Hepatocyte (in vitro differentiated cells): ENCODE measurements at regions not wholly inside any gene's neighbourhood (a gene's known extent, or its start where the extent isn't known, plus 50 kb on each side); places are given as distances from the start of the nearest gene placed in this dataset.

ENCODE experiments used
- DNase-seq: peaks from one replicate; pipeline ENCODE4 v3.0.0-alpha.2; 2016; ENCODE audit warnings: low spot score
- H2AFZ ChIP-seq: fragments of 200-600 bp; sonication (generic); 2 replicates; pipeline ENCODE4 v1.6.0; 2016; ENCODE audit warnings: antibody characterized with exemption, mild to moderate bottlenecking
- H3K27ac ChIP-seq: fragments of 200-600 bp; sonication (generic); 2 replicates; pipeline ENCODE4 v1.5.1; 2016; ENCODE audit warnings: mild to moderate bottlenecking
- H3K27me3 ChIP-seq: fragments of 200-600 bp; sonication (generic); 2 replicates; pipeline ENCODE4 v1.6.1; 2016
- H3K36me3 ChIP-seq: fragments of 200-600 bp; sonication (generic); replicated peaks from 2 replicates; pipeline ENCODE4 v1.5.1; 2016; ENCODE audit warnings: low read depth; ENCODE audit not compliant: insufficient read depth
- H3K4me1 ChIP-seq: fragments of 200-600 bp; sonication (generic); 2 replicates; pipeline ENCODE4 v1.5.1; 2016; ENCODE audit warnings: mild to moderate bottlenecking, moderate library complexity; ENCODE audit not compliant: insufficient read depth
- H3K4me2 ChIP-seq: fragments of 200-600 bp; sonication (generic); 2 replicates; pipeline ENCODE4 v1.6.0; 2016
- H3K4me3 ChIP-seq: fragments of 200-600 bp; sonication (generic); 2 replicates; pipeline ENCODE4 v1.5.1; 2016; ENCODE audit warnings: mild to moderate bottlenecking
- H3K79me2 ChIP-seq: fragments of 200-600 bp; sonication (generic); 2 replicates; pipeline ENCODE4 v1.6.0; 2017; ENCODE audit warnings: mild to moderate bottlenecking
- H3K9me2 ChIP-seq: fragments of 200-600 bp; sonication (generic); replicated peaks from 2 replicates; pipeline ENCODE4 v1.6.0; 2017; ENCODE audit warnings: mild to moderate bottlenecking; ENCODE audit not compliant: insufficient read depth
- H3K9me3 ChIP-seq: fragments of 200-600 bp; sonication (generic); 2 replicates; pipeline ENCODE4 v1.5.1; 2016; ENCODE audit warnings: low read depth, mild to moderate bottlenecking
- H4K20me1 ChIP-seq: fragments of 200-600 bp; sonication (generic); 2 replicates; pipeline ENCODE4 v1.6.0; 2016; ENCODE audit warnings: mild to moderate bottlenecking; ENCODE audit not compliant: insufficient read depth, poor library complexity, severe bottlenecking
- EZH2 ChIP-seq: fragments of 200-600 bp; sonication (generic); IDR thresholded peaks from 2 replicates; pipeline ENCODE4 v1.6.1; 2016; ENCODE audit warnings: antibody characterized with exemption, mild to moderate bottlenecking, borderline replicate concordance
- EZH2phosphoT487 ChIP-seq: fragments of 200-600 bp; sonication (generic); IDR thresholded peaks from one replicate; pipeline ENCODE4 v1.6.1; 2018; ENCODE audit warnings: antibody characterized with exemption, mild to moderate bottlenecking, low read depth, moderate library complexity; ENCODE audit not compliant: unreplicated experiment, severe bottlenecking
- WGBS: methylation state at CpG from one replicate; pipeline ENCODE4 v1.1.6; 2016; ENCODE audit warnings: low lambda C conversion rate; ENCODE audit errors: missing lambda C conversion rate; 5-methylcytosine and 5-hydroxymethylcytosine counted together
- TF ChIP-seq, protein P1 (sequence below): fragments of 200-600 bp; sonication (generic); IDR thresholded peaks from 2 replicates; pipeline ENCODE4 v1.5.1; 2016; ENCODE audit warnings: antibody characterized with exemption, mild to moderate bottlenecking; ENCODE audit not compliant: poor library complexity

DNA sequence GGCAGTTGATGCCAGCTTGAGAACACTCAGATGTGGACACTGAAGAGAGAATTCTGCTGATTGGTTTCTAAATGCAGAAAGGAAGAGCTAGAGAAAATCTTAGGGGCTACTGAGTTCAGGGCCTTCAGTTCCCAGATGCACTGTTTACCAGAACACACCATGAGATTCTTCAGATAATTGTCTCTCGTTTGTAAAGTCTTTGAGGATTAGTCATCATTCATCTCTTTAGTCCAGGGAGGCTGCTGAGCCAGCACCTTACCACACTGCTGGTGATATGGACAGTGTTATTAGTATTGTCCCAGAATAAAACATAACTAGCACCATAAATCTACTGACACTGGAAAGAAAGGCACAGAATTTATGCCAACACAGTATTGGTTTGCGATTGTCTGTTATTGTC is 690.8 kb upstream of the CELF4 start:
- Histone ChIP-seq H2AFZ (no peak overlapping the region), H3K36me3 (no peaks in the 10 kb centered on the region), H3K9me3 (no peaks in the 10 kb centered on the region), H3K4me3 (no peak overlapping the region), H4K20me1 (no peaks in the 10 kb centered on the region), H3K79me2 (no peaks in the 10 kb centered on the region), H3K4me2 (no peak overlapping the region), H3K27ac (no peak overlapping the region), H3K9me2 (no peaks in the 10 kb centered on the region), H3K27me3 (no peaks in the 10 kb centered on the region), H3K4me1 (no peaks in the 10 kb centered on the region)
- DNase-seq, result no peak
- TF ChIP-seq EZH2, result no peak
- TF ChIP-seq, protein P1, sequence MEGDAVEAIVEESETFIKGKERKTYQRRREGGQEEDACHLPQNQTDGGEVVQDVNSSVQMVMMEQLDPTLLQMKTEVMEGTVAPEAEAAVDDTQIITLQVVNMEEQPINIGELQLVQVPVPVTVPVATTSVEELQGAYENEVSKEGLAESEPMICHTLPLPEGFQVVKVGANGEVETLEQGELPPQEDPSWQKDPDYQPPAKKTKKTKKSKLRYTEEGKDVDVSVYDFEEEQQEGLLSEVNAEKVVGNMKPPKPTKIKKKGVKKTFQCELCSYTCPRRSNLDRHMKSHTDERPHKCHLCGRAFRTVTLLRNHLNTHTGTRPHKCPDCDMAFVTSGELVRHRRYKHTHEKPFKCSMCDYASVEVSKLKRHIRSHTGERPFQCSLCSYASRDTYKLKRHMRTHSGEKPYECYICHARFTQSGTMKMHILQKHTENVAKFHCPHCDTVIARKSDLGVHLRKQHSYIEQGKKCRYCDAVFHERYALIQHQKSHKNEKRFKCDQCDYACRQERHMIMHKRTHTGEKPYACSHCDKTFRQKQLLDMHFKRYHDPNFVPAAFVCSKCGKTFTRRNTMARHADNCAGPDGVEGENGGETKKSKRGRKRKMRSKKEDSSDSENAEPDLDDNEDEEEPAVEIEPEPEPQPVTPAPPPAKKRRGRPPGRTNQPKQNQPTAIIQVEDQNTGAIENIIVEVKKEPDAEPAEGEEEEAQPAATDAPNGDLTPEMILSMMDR, result no peak
- 53% methylated on average over 2 of the region's 2 CpGs for WGBS

DNA sequence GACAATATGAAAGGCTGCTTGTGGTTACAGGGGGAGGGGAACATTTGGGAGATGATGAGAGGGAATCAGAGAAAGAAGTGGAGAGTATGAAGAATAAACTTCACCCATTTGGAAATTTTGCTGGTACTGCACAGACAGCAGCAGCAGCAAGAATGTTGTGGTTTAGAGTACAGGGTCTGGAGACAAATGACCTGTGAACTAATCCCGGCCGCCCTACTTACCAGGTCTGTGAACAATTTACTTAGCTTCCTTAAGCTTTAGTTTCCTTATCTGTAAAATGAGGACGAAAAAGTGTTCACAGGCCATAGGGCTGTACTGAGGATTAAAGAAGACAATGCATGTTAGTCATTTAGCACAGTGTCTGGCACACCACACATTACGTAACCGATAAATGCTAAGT is 685.4 kb upstream of the CELF4 start:
- Histone ChIP-seq H3K9me2 (no peaks in the 10 kb centered on the region), H2AFZ (no peak overlapping the region), H3K79me2 (no peaks in the 10 kb centered on the region), H3K4me3 (no peak overlapping the region), H4K20me1 (no peaks in the 10 kb centered on the region), H3K4me2 (no peak overlapping the region), H3K27ac (no peak overlapping the region), H3K27me3 (no peaks in the 10 kb centered on the region), H3K9me3 (no peaks in the 10 kb centered on the region), H3K36me3 (no peaks in the 10 kb centered on the region), H3K4me1 (no peaks in the 10 kb centered on the region)
- TF ChIP-seq EZH2 (no peak), EZH2phosphoT487 (no peak)
- TF ChIP-seq, protein P1, result no peak
- WGBS, result 46% methylated on average over 5 of the region's 5 CpGs
- DNase-seq, result no peak

GRCh38 chr18:38244480-38244879 is 678.9 kb upstream of the CELF4 start:
- no peaks in the 10 kb centered on the region for H3K9me2 ChIP-seq
- H4K20me1 ChIP-seq, result no peaks in the 10 kb centered on the region
- H3K27me3 ChIP-seq, result no peaks in the 10 kb centered on the region
- H3K36me3 ChIP-seq, result no peaks in the 10 kb centered on the region
- TF ChIP-seq EZH2 (no peak), EZH2phosphoT487 (no peak)
- TF ChIP-seq, protein P1, result no peak
- no peaks in the 10 kb centered on the region for H3K79me2 ChIP-seq
- DNase-seq, result no peak
- 92% methylated on average over 3 of the region's 3 CpGs for WGBS
- H2AFZ ChIP-seq, result no peak overlapping the region
- no peaks in the 10 kb centered on the region for H3K9me3 ChIP-seq
- H3K4me3 ChIP-seq, result no peak overlapping the region
- no peak overlapping the region for H3K27ac ChIP-seq
- H3K4me1 ChIP-seq, result no peaks in the 10 kb centered on the region
- no peak overlapping the region for H3K4me2 ChIP-seq

DNA sequence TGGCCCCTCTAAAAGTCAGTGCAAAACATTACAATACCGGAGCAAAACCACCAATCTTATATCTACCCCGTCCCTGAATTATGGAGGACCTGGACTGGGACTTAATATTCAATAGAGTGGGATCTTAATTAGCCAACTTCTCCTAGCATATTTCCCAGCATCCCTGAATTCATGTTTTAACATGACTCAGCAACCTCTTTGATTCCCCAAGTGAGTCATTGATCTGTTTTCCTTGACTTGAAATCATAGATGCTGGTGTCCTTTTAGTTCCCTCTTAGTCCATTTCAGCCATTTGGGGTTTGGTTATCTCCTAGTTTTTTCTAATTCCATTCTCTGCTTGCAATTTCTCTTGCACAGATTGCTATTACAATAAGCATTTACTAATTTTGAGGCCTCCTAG is 677.7 kb upstream of the CELF4 start:
- 69% methylated on average over 2 of the region's 2 CpGs for WGBS

More for the DNA sequence above, 677.7 kb upstream of the CELF4 start:
- Histone ChIP-seq H3K4me2 (no peak overlapping the region), H3K9me2 (no peaks in the 10 kb centered on the region), H3K4me1 (no peaks in the 10 kb centered on the region), H3K36me3 (no peaks in the 10 kb centered on the region), H3K79me2 (no peaks in the 10 kb centered on the region), H4K20me1 (no peaks in the 10 kb centered on the region), H3K4me3 (no peak overlapping the region), H3K9me3 (no peaks in the 10 kb centered on the region), H3K27ac (no peak overlapping the region), H2AFZ (no peak overlapping the region), H3K27me3 (no peaks in the 10 kb centered on the region)
- TF ChIP-seq, protein P1, result no peak
- TF ChIP-seq EZH2phosphoT487 (no peak), EZH2 (no peak)
- DNase-seq, result no peak
